OCI-LY1 (cell line): ENCODE measurements at regions not wholly inside any gene's neighbourhood (a gene's known extent, or its start where the extent isn't known, plus 50 kb on each side); places are given as distances from the start of the nearest gene placed in this dataset.

ENCODE experiments used
- H2AFZ ChIP-seq: fragments of 200-600 bp; sonication (generic), shearing (Covaris generic); 2 replicates; pipeline ENCODE4 v1.6.0; 2014; ENCODE audit warnings: antibody characterized with exemption, mild to moderate bottlenecking, low read length
- H3F3A ChIP-seq: fragments of 200-600 bp; sonication (generic), shearing (Covaris generic); 2 replicates; pipeline ENCODE4 v1.6.0; 2014; ENCODE audit warnings: mild to moderate bottlenecking, antibody characterized with exemption, low read length, moderate library complexity; ENCODE audit not compliant: insufficient read depth
- H3K27ac ChIP-seq: fragments of 200-600 bp; sonication (generic); 2 replicates; pipeline ENCODE4 v1.5.1; 2014; ENCODE audit warnings: low read length, mixed run types, mild to moderate bottlenecking, low read depth; ENCODE audit not compliant: poor library complexity, severe bottlenecking
- H3K27me3 ChIP-seq: fragments of 200-600 bp; sonication (generic); 2 replicates; pipeline ENCODE4 v1.6.0; 2014; ENCODE audit warnings: antibody characterized with exemption, mild to moderate bottlenecking, low read length, moderate library complexity; ENCODE audit not compliant: insufficient read depth
- H3K36me3 ChIP-seq: fragments of 200-600 bp; sonication (generic); 2 replicates; pipeline ENCODE4 v1.6.1; 2014; ENCODE audit warnings: mild to moderate bottlenecking, antibody characterized with exemption, low read length, moderate library complexity, mixed read lengths; ENCODE audit not compliant: insufficient read depth
- H3K4me1 ChIP-seq: fragments of 200-600 bp; sonication (generic); 2 replicates; pipeline ENCODE4 v1.5.1; 2014; ENCODE audit warnings: mild to moderate bottlenecking, low read length, moderate library complexity; ENCODE audit not compliant: insufficient read depth, severe bottlenecking
- H3K4me2 ChIP-seq: fragments of 200-600 bp; sonication (generic), shearing (Covaris generic); 2 replicates; pipeline ENCODE4 v1.6.1; 2014; ENCODE audit warnings: low read length
- H3K4me3 ChIP-seq: fragments of 200-600 bp; sonication (generic); 2 replicates; pipeline ENCODE4 v1.5.1; 2014; ENCODE audit warnings: low read length, low read depth, mild to moderate bottlenecking, mixed read lengths; ENCODE audit not compliant: poor library complexity, severe bottlenecking
- H3K79me2 ChIP-seq: fragments of 200-600 bp; shearing (Covaris generic); 2 replicates; pipeline ENCODE4 v1.6.1; 2016; ENCODE audit warnings: mixed run types, low read length, mixed read lengths; ENCODE audit not compliant: insufficient read depth
- H3K9ac ChIP-seq: fragments of 200-600 bp; sonication (generic), shearing (Covaris generic); 2 replicates; pipeline ENCODE4 v1.6.1; 2014; ENCODE audit warnings: mild to moderate bottlenecking, low read length, mixed read lengths
- H3K9me2 ChIP-seq: fragments of 200-600 bp; sonication (generic), shearing (Covaris generic); 2 replicates; pipeline ENCODE4 v1.6.1; 2014; ENCODE audit warnings: low read depth, mild to moderate bottlenecking, low read length, mixed read lengths
- H3K9me3 ChIP-seq: fragments of 200-600 bp; shearing (Covaris generic); 2 replicates; pipeline ENCODE4 v1.6.1; 2014; ENCODE audit warnings: low read length, mixed read lengths
- H4K20me1 ChIP-seq: fragments of 200-600 bp; sonication (generic), shearing (Covaris generic); 2 replicates; pipeline ENCODE4 v1.6.0; 2016; ENCODE audit warnings: mild to moderate bottlenecking, low read length; ENCODE audit not compliant: insufficient read depth
- CTCF ChIP-seq: fragments of 200-600 bp; sonication (generic), shearing (Covaris generic); IDR thresholded peaks from 2 replicates; pipeline ENCODE4 v1.5.1; 2017; ENCODE audit warnings: mild to moderate bottlenecking, antibody characterized with exemption, low read length, moderate library complexity, mixed read lengths
- EZH2 ChIP-seq: fragments of 200-600 bp; sonication (generic), shearing (Covaris generic); IDR thresholded peaks from 2 replicates; pipeline ENCODE4 v1.8.0; 2017; ENCODE audit warnings: borderline replicate concordance, mixed run types, mild to moderate bottlenecking, antibody characterized with exemption, low read length, moderate library complexity, mixed read lengths

GRCh38 chr2:79272616-79273015 is 113.1 kb upstream of the REG3A start:
- TF ChIP-seq EZH2 (no peak), CTCF (no peak)
- H3K9ac ChIP-seq, result no peak overlapping the region
- H3K9me2 ChIP-seq, result no peaks in the 10 kb centered on the region
- H3K27me3 ChIP-seq, result no peaks in the 10 kb centered on the region
- H3K4me2 ChIP-seq, result no peak overlapping the region
- no peaks in the 10 kb centered on the region for H4K20me1 ChIP-seq
- H2AFZ ChIP-seq, result no peak overlapping the region
- no peak overlapping the region for H3K4me3 ChIP-seq
- H3K9me3 ChIP-seq, result 0 out of 2 replicates have a peak, but pooled peaks cover 3% of the 10 kb centered on the region
- H3K4me1 ChIP-seq, result no peaks in the 10 kb centered on the region
- H3F3A ChIP-seq, result no peaks in the 10 kb centered on the region
- no peaks in the 10 kb centered on the region for H3K79me2 ChIP-seq
- no peaks in the 10 kb centered on the region for H3K36me3 ChIP-seq
- no peak overlapping the region for H3K27ac ChIP-seq

GRCh38 chr2:79271456-79271855 is 111.9 kb upstream of the REG3A start:
- no peaks in the 10 kb centered on the region for H3K36me3 ChIP-seq

GRCh38 chr2:79260848-79261247 is 101.3 kb upstream of the REG3A start:
- Histone ChIP-seq H3F3A (no peaks in the 10 kb centered on the region), H4K20me1 (no peaks in the 10 kb centered on the region), H3K4me1 (no peaks in the 10 kb centered on the region), H3K27ac (no peak overlapping the region), H2AFZ (no peak overlapping the region), H3K27me3 (no peaks in the 10 kb centered on the region), H3K36me3 (no peaks in the 10 kb centered on the region), H3K9me3 (no peaks in the 10 kb centered on the region), H3K4me3 (no peak overlapping the region), H3K9me2 (no peaks in the 10 kb centered on the region), H3K79me2 (no peaks in the 10 kb centered on the region), H3K9ac (no peak overlapping the region), H3K4me2 (no peak overlapping the region)
- TF ChIP-seq EZH2, result no peak
- no peak for TF ChIP-seq CTCF

More at GRCh38 chr2:79271456-79271855, 111.9 kb upstream of the REG3A start:
- Histone ChIP-seq H3K4me1 (no peaks in the 10 kb centered on the region), H4K20me1 (no peaks in the 10 kb centered on the region), H3K27ac (no peak overlapping the region), H3K79me2 (no peaks in the 10 kb centered on the region), H3K9ac (no peak overlapping the region), H3K9me3 (0 out of 2 replicates have a peak, but pooled peaks cover 3% of the 10 kb centered on the region), H3F3A (no peaks in the 10 kb centered on the region), H3K27me3 (no peaks in the 10 kb centered on the region), H3K4me3 (no peak overlapping the region), H3K4me2 (no peak overlapping the region), H2AFZ (no peak overlapping the region), H3K9me2 (no peaks in the 10 kb centered on the region)
- TF ChIP-seq EZH2, result no peak
- TF ChIP-seq CTCF, result no peak
